ENCODE measurements at regions not wholly inside any gene's neighbourhood (a gene's known extent, or its start where the extent isn't known, plus 50 kb on each side); places are given as distances from the start of the nearest gene placed in this dataset.

GRCh38 chr20:21573259-21573658 lies 59.4 kb upstream of the NKX2-2 start:
- Histone ChIP-seq H3K9me3 (no peaks in the 10 kb centered on the region), H3K4me3 (no peak overlapping the region), H3K4me1 (no peaks in the 10 kb centered on the region), H3K27me3 (peaks cover 0 to 35% (median 0%) of the 10 kb centered on the region in 4 donors), H3K36me3 (no peaks in the 10 kb centered on the region), H3K27ac (replicated peaks in 1 of 4) (no peak overlapping the region)
- TF ChIP-seq POLR2A (IDR thresholded peaks at IDR 0.05; ENCODE audit: low read depth), result no peak
- TF ChIP-seq CTCF (IDR thresholded peaks at IDR 0.05), result no peak
- TF ChIP-seq POLR2AphosphoS5 (IDR thresholded peaks at IDR 0.05), result no peak
- TF ChIP-seq EP300 (IDR thresholded peaks at IDR 0.05), result no peak
- intact Hi-C loops (cut with DNase I), result loop anchor here (5.0 kb wide), 1 partner anchor 336 kb away; no protein-coding TSS in a partner anchor
- WGBS, result 71% methylated on average over 5 of the region's 5 CpGs
- DNase-seq (ENCODE audit: extremely low spot score), result no peak

GRCh38 chr20:21571841-21572690 lies 58.2 kb upstream of the NKX2-2 start:
- intact Hi-C loops (cut with DNase I), result loop anchor here (5.0 kb wide), 1 partner anchor 335 kb away; no protein-coding TSS in a partner anchor
- Histone ChIP-seq H3K4me3 (no peak overlapping the region), H3K36me3 (no peaks in the 10 kb centered on the region), H3K27ac (replicated peaks in 1 of 4) (no peak overlapping the region), H3K27me3 (peaks cover 0 to 35% (median 0%) of the 10 kb centered on the region in 4 donors), H3K4me1 (no peaks in the 10 kb centered on the region), H3K9me3 (peaks cover 0 to under 1% (median 0%) of the 10 kb centered on the region in 4 donors)
- 34% methylated on average over 14 of the region's 15 CpGs for WGBS
- TF ChIP-seq POLR2AphosphoS5 (IDR thresholded peaks at IDR 0.05), result no peak
- TF ChIP-seq POLR2A (IDR thresholded peaks at IDR 0.05; ENCODE audit: low read depth), result no peak
- TF ChIP-seq CTCF (IDR thresholded peaks at IDR 0.05), result peak; percentile 64 to 88 (median 74)
- no peak for DNase-seq (ENCODE audit: extremely low spot score)

GRCh38 chr20:21570285-21570992 lies 56.6 kb upstream of the NKX2-2 start:
- TF ChIP-seq POLR2A (IDR thresholded peaks at IDR 0.05; ENCODE audit: low read depth) (no peak), CTCF (IDR thresholded peaks at IDR 0.05) (no peak), EP300 (IDR thresholded peaks at IDR 0.05) (no peak), POLR2AphosphoS5 (IDR thresholded peaks at IDR 0.05) (no peak)
- DNase-seq (ENCODE audit: extremely low spot score), result no peak
- 64% methylated on average over 7 of the region's 7 CpGs for WGBS
- H3K9me3 ChIP-seq, result peaks cover 0 to 3% (median 0%) of the 10 kb centered on the region in 4 donors
- intact Hi-C loops (cut with DNase I), result loop anchor here (5.0 kb wide), 1 partner anchor 333 kb away; no protein-coding TSS in a partner anchor
- H3K27me3 ChIP-seq, result peaks cover 0 to 35% (median 0%) of the 10 kb centered on the region in 4 donors
- no peak overlapping the region for H3K27ac ChIP-seq (replicated peaks in 1 of 4)
- no peaks in the 10 kb centered on the region for H3K4me1 ChIP-seq
- no peaks in the 10 kb centered on the region for H3K36me3 ChIP-seq
- H3K4me3 ChIP-seq, result no peak overlapping the region

- H3K36me3 ChIP-seq, result no peaks in the 10 kb centered on the region
- intact Hi-C loops (cut with DNase I), result no loop called here
- WGBS, result 87% methylated on average over 3 of the region's 3 CpGs
- H3K4me3 ChIP-seq, result no peak overlapping the region
- TF ChIP-seq POLR2A (IDR thresholded peaks at IDR 0.05; ENCODE audit: low read depth), result no peak
- no peak for TF ChIP-seq EP300 (IDR thresholded peaks at IDR 0.05)
- no peak for TF ChIP-seq CTCF (IDR thresholded peaks at IDR 0.05)
- H3K27me3 ChIP-seq, result peaks cover 0 to 35% (median 0%) of the 10 kb centered on the region in 4 donors
- H3K9me3 ChIP-seq, result peaks cover 0 to 3% (median 0%) of the 10 kb centered on the region in 4 donors
- no peak for DNase-seq (ENCODE audit: extremely low spot score)
- no peak overlapping the region for H3K27ac ChIP-seq (replicated peaks in 1 of 4)
- no peaks in the 10 kb centered on the region for H3K4me1 ChIP-seq
Observed at GRCh38 chr20:21569586-21569985, 55.7 kb upstream of the NKX2-2 start.

Measured in esophagus muscularis mucosa (tissue), 4 donors.